ENCODE measurements at regions not wholly inside any gene's neighbourhood (a gene's known extent, or its start where the extent isn't known, plus 50 kb on each side); places are given as distances from the start of the nearest gene placed in this dataset.

- no TSS peak for BruUV-seq (replicated peaks)
- Histone ChIP-seq H3K9me3 (ENCODE audit: insufficient read depth, low read depth) (no peaks in the 10 kb centered on the region), H3K27me3 (ENCODE audit: insufficient read depth, low read depth) (peaks cover 10% of the 10 kb centered on the region; the same call in 1 of the 2 replicates), H3K4me3 (no peak overlapping the region), H3K27ac (no peak overlapping the region), H4K20me1 (ENCODE audit: insufficient read depth) (no peaks in the 10 kb centered on the region), H3K9me2 (ENCODE audit: insufficient read depth) (no peaks in the 10 kb centered on the region), H3K36me3 (ENCODE audit: low read depth) (no peaks in the 10 kb centered on the region), H3K4me1 (replicated peaks; ENCODE audit: insufficient read depth) (no peaks in the 10 kb centered on the region), H3F3A (ENCODE audit: insufficient read depth, low read depth) (no peaks in the 10 kb centered on the region), H3K79me2 (ENCODE audit: low read depth) (no peaks in the 10 kb centered on the region), H3K4me2 (no peak overlapping the region), H2AFZ (no peak overlapping the region)
- DNase-seq, result no peak
- ChIA-PET CTCF (no interaction called here), POLR2A (ENCODE audit: unreplicated experiment) (no interaction called here)
- intact Hi-C loops (cut with micrococcal nuclease; ENCODE audit: unreplicated experiment), result no loop called here
- no peak for TF ChIP-seq EZH2 (IDR thresholded peaks at IDR 0.05; ENCODE audit: low read depth)
- no peak for TF ChIP-seq CTCF (conservative IDR thresholded peaks at IDR 0.05)
Measured at GRCh38 chr1:239931341-239931740, 160.3 kb upstream of the FMN2 start.

GRCh38 chr1:239939602-239940001, 152.1 kb upstream of the FMN2 start:
- peaks cover 4% of the 10 kb centered on the region; the same call in 1 of the 2 replicates for H3K27me3 ChIP-seq (ENCODE audit: insufficient read depth, low read depth)
- TF ChIP-seq CTCF (conservative IDR thresholded peaks at IDR 0.05) (no peak), EZH2 (IDR thresholded peaks at IDR 0.05; ENCODE audit: low read depth) (no peak)
- no peak overlapping the region for H3K4me2 ChIP-seq
- ChIA-PET POLR2A (ENCODE audit: unreplicated experiment) (no interaction called here), CTCF (no interaction called here)
- intact Hi-C loops (cut with micrococcal nuclease; ENCODE audit: unreplicated experiment), result no loop called here
- H3K9me3 ChIP-seq (ENCODE audit: insufficient read depth, low read depth), result no peaks in the 10 kb centered on the region
- H2AFZ ChIP-seq, result no peak overlapping the region
- no peaks in the 10 kb centered on the region for H3K4me1 ChIP-seq (replicated peaks; ENCODE audit: insufficient read depth)
- H3K27ac ChIP-seq, result no peak overlapping the region
- H3K4me3 ChIP-seq, result no peak overlapping the region
- H3K36me3 ChIP-seq (ENCODE audit: low read depth), result no peaks in the 10 kb centered on the region
- no peaks in the 10 kb centered on the region for H3K79me2 ChIP-seq (ENCODE audit: low read depth)
- no peak for DNase-seq
- no peaks in the 10 kb centered on the region for H3K9me2 ChIP-seq (ENCODE audit: insufficient read depth)
- no TSS peak for BruUV-seq (replicated peaks)
- H4K20me1 ChIP-seq (ENCODE audit: insufficient read depth), result no peaks in the 10 kb centered on the region
- no peaks in the 10 kb centered on the region for H3F3A ChIP-seq (ENCODE audit: insufficient read depth, low read depth)

DNA sequence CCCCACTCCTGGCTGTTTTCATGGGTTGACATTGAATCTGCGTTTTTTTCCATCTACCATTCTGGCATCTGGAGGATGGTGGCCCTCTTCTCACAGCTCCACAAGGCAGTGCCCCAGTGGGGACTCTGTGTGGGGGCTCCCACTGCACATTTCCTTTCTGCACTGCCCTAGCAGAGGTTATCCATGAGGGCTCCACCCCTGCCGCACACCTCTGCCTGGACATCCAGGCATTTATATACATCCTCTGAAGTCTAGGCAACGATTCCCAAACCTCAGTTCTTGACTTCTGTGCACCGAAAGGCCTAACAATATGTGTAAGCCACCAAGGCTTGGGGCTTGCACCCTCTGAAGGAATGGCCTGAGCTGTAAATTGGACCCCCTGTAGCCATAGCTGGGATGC, 147.9 kb upstream of the FMN2 start:
- H3K27ac ChIP-seq, result no peak overlapping the region
- no peaks in the 10 kb centered on the region for H3K9me3 ChIP-seq (ENCODE audit: insufficient read depth, low read depth)
- intact Hi-C loops (cut with micrococcal nuclease; ENCODE audit: unreplicated experiment), result no loop called here
- no peak overlapping the region for H3K4me3 ChIP-seq
- no peaks in the 10 kb centered on the region for H3K79me2 ChIP-seq (ENCODE audit: low read depth)
- no peaks in the 10 kb centered on the region for H3F3A ChIP-seq (ENCODE audit: insufficient read depth, low read depth)
- no peaks in the 10 kb centered on the region for H3K4me1 ChIP-seq (replicated peaks; ENCODE audit: insufficient read depth)
- no TSS peak for BruUV-seq (replicated peaks)
- no peak overlapping the region for H3K4me2 ChIP-seq
- H3K9me2 ChIP-seq (ENCODE audit: insufficient read depth), result no peaks in the 10 kb centered on the region
- H4K20me1 ChIP-seq (ENCODE audit: insufficient read depth), result no peaks in the 10 kb centered on the region
- no peaks in the 10 kb centered on the region for H3K27me3 ChIP-seq (ENCODE audit: insufficient read depth, low read depth)
- ChIA-PET CTCF (no interaction called here), POLR2A (ENCODE audit: unreplicated experiment) (no interaction called here)
- no peak overlapping the region for H2AFZ ChIP-seq
- no peak for TF ChIP-seq EZH2 (IDR thresholded peaks at IDR 0.05; ENCODE audit: low read depth)
- TF ChIP-seq CTCF (conservative IDR thresholded peaks at IDR 0.05), result no peak
- DNase-seq, result no peak
- H3K36me3 ChIP-seq (ENCODE audit: low read depth), result no peaks in the 10 kb centered on the region

Data from PC-9 (cell line).